PC-9 (cell line): ENCODE measurements at regions not wholly inside any gene's neighbourhood (a gene's known extent, or its start where the extent isn't known, plus 50 kb on each side); places are given as distances from the start of the nearest gene placed in this dataset.

ENCODE experiments used
- CTCF ChIP-seq: fragments of 200-600 bp; sonication (generic); conservative IDR thresholded peaks from 2 replicates; pipeline ENCODE4 v1.6.1; 2017; ENCODE audit warnings: mixed run types, antibody characterized with exemption, mild to moderate bottlenecking, moderate library complexity
- EZH2 ChIP-seq: fragments of 200-600 bp; sonication (generic); IDR thresholded peaks from 2 replicates; pipeline ENCODE4 v1.8.0; 2017; ENCODE audit warnings: antibody characterized with exemption, low read depth

GRCh38 chr2:104340162-104340561 lies 513.8 kb upstream of the POU3F3 start:
- no peak for TF ChIP-seq CTCF
- TF ChIP-seq EZH2 = no peak
